ENCODE measurements at regions not wholly inside any gene's neighbourhood (a gene's known extent, or its start where the extent isn't known, plus 50 kb on each side); places are given as distances from the start of the nearest gene placed in this dataset.

- TF ChIP-seq TARDBP (IDR thresholded peaks at IDR 0.05) (no peak), ZBED1 (IDR thresholded peaks at IDR 0.05) (no peak), RBM39 (optimal IDR thresholded peaks at IDR 0.05; ENCODE audit: low read depth, low read length) (no peak), ZC3H11A (IDR thresholded peaks at IDR 0.05; ENCODE audit: low read depth, low read length) (no peak), BRCA1 (IDR thresholded peaks at IDR 0.05) (no peak), BRCA1 (CRISPR knock-in tag; IDR thresholded peaks at IDR 0.05) (no peak)
- TF ChIP-seq, protein P1, sequence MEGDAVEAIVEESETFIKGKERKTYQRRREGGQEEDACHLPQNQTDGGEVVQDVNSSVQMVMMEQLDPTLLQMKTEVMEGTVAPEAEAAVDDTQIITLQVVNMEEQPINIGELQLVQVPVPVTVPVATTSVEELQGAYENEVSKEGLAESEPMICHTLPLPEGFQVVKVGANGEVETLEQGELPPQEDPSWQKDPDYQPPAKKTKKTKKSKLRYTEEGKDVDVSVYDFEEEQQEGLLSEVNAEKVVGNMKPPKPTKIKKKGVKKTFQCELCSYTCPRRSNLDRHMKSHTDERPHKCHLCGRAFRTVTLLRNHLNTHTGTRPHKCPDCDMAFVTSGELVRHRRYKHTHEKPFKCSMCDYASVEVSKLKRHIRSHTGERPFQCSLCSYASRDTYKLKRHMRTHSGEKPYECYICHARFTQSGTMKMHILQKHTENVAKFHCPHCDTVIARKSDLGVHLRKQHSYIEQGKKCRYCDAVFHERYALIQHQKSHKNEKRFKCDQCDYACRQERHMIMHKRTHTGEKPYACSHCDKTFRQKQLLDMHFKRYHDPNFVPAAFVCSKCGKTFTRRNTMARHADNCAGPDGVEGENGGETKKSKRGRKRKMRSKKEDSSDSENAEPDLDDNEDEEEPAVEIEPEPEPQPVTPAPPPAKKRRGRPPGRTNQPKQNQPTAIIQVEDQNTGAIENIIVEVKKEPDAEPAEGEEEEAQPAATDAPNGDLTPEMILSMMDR (IDR thresholded peaks at IDR 0.05 in 2 of 3, conservative IDR thresholded peaks at IDR 0.05 in 1 of 3; ENCODE audit: insufficient read depth in 2 of 3, low read depth in 1 of 3, low read length in 3 of 3): no peak
Measured at GRCh38 chr1:192463661-192464060, 111.9 kb upstream of the RGS1 start.

Measured in K562 (cell line).